ENCODE measurements at regions not wholly inside any gene's neighbourhood (a gene's known extent, or its start where the extent isn't known, plus 50 kb on each side); places are given as distances from the start of the nearest gene placed in this dataset.

GRCh38 chr21:15650735-15651134, 79.0 kb upstream of the USP25 start:
- no peak for DNase-seq (ENCODE audit: low read depth)
- no peak overlapping the region for H3K4me3 ChIP-seq (ENCODE audit: low read length)

GRCh38 chr21:15651172-15651571, 78.6 kb upstream of the USP25 start:
- TF ChIP-seq CTCF (conservative IDR thresholded peaks at IDR 0.05; ENCODE audit: low read depth, low read length) = no peak
- DNase-seq (ENCODE audit: low read depth) = no peak
- no peak overlapping the region for H3K4me3 ChIP-seq (ENCODE audit: low read length)

More at GRCh38 chr21:15650735-15651134, 79.0 kb upstream of the USP25 start:
- no peak for TF ChIP-seq CTCF (conservative IDR thresholded peaks at IDR 0.05; ENCODE audit: low read depth, low read length)

- no peak for TF ChIP-seq CTCF (conservative IDR thresholded peaks at IDR 0.05; ENCODE audit: low read depth, low read length)
- no peak for DNase-seq (ENCODE audit: low read depth)
- H3K4me3 ChIP-seq (ENCODE audit: low read length) = no peak overlapping the region
These were observed 76.1 kb upstream of the USP25 start for GRCh38 chr21:15653710-15654109.

GRCh38 chr21:15654171-15654570, 75.6 kb upstream of the USP25 start:
- H3K4me3 ChIP-seq (ENCODE audit: low read length) = no peak overlapping the region
- DNase-seq (ENCODE audit: low read depth) = no peak
- TF ChIP-seq CTCF (conservative IDR thresholded peaks at IDR 0.05; ENCODE audit: low read depth, low read length) = no peak

GRCh38 chr21:15659753-15660422, 69.9 kb upstream of the USP25 start:
- H3K4me3 ChIP-seq (ENCODE audit: low read length) = no peak overlapping the region
- no peak for TF ChIP-seq CTCF (conservative IDR thresholded peaks at IDR 0.05; ENCODE audit: low read depth, low read length)
- DNase-seq (ENCODE audit: low read depth) = no peak

- TF ChIP-seq CTCF (conservative IDR thresholded peaks at IDR 0.05; ENCODE audit: low read depth, low read length) = no peak
- DNase-seq (ENCODE audit: low read depth) = no peak
- no peak overlapping the region for H3K4me3 ChIP-seq (ENCODE audit: low read length)
These were observed 69.4 kb upstream of the USP25 start for GRCh38 chr21:15660423-15660804.

- no peak for TF ChIP-seq CTCF (conservative IDR thresholded peaks at IDR 0.05; ENCODE audit: low read depth, low read length)
- H3K4me3 ChIP-seq (ENCODE audit: low read length) = no peak overlapping the region
- DNase-seq (ENCODE audit: low read depth) = no peak
These were observed 62.8 kb upstream of the USP25 start for GRCh38 chr21:15667010-15667409.

Measured in retinal pigment epithelial cell (primary cell).